ENCODE measurements at regions not wholly inside any gene's neighbourhood (a gene's known extent, or its start where the extent isn't known, plus 50 kb on each side); places are given as distances from the start of the nearest gene placed in this dataset.

DNA sequence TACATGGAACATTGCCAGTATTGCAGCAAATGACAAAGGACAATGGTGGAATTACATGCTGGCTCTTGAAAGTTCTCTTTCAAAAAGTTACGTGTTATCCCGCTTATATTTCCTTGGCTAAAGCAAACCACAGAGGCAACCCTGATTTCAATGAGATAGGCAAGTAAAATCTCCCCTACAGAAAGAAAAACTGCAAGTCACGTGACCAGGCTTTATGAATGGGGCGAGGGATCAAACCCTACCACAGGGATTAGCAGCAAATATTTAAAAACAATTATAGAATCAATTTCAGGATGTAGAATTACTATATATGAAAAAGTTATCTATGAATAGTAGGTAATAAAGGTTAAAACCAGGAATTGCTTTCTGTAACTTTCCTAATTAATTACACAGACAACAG, 603.4 kb upstream of the GBE1 start:
- Histone ChIP-seq H3K27me3 (ENCODE audit: control insufficient read depth in 5 of 5, insufficient read depth in 4 of 5, low read length in 5 of 5) (no peaks in the 10 kb centered on the region), H3K27ac (ENCODE audit: low read depth, low read length) (no peak overlapping the region), H3K4me1 (ENCODE audit: control insufficient read depth in 5 of 5, insufficient read depth in 5 of 5, low read length in 5 of 5) (no peaks in the 10 kb centered on the region), H3K9ac (ENCODE audit: low read length in 5 of 5) (no peak overlapping the region), H3K36me3 (ENCODE audit: control insufficient read depth in 5 of 5, insufficient read depth in 5 of 5, low read length in 5 of 5) (no peaks in the 10 kb centered on the region), H3K9me3 (ENCODE audit: control insufficient read depth in 5 of 5, low read length in 5 of 5) (no peaks in the 10 kb centered on the region), H3K4me3 (ENCODE audit: low read depth in 1 of 5, low read length in 5 of 5) (no peak overlapping the region)

DNA sequence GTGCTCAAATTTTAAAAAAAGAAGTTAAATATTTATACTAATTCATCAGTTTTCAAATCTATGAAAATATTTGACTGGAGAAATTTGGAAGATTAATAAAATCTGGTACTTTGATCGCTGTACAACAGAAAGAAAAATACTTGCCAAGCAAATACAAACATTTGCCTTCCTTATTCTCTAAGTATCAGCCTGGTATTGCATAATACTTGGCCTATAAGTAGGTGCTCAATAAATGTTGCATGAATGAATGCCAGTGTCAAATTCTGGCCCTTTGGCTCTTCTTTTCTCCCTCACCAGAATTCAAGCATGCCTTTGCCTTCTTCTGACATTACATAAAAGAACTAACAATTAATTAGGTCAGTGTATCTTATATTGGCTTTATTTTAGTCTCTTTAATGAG, 601.7 kb upstream of the GBE1 start:
- Histone ChIP-seq H3K36me3 (ENCODE audit: control insufficient read depth in 5 of 5, insufficient read depth in 5 of 5, low read length in 5 of 5) (no peaks in the 10 kb centered on the region), H3K27me3 (ENCODE audit: control insufficient read depth in 5 of 5, insufficient read depth in 4 of 5, low read length in 5 of 5) (no peaks in the 10 kb centered on the region), H3K9me3 (ENCODE audit: control insufficient read depth in 5 of 5, low read length in 5 of 5) (no peaks in the 10 kb centered on the region), H3K4me1 (ENCODE audit: control insufficient read depth in 5 of 5, insufficient read depth in 5 of 5, low read length in 5 of 5) (no peaks in the 10 kb centered on the region), H3K9ac (ENCODE audit: low read length in 5 of 5) (no peak overlapping the region), H3K27ac (ENCODE audit: low read depth, low read length) (no peak overlapping the region), H3K4me3 (ENCODE audit: low read depth in 1 of 5, low read length in 5 of 5) (no peak overlapping the region)

DNA sequence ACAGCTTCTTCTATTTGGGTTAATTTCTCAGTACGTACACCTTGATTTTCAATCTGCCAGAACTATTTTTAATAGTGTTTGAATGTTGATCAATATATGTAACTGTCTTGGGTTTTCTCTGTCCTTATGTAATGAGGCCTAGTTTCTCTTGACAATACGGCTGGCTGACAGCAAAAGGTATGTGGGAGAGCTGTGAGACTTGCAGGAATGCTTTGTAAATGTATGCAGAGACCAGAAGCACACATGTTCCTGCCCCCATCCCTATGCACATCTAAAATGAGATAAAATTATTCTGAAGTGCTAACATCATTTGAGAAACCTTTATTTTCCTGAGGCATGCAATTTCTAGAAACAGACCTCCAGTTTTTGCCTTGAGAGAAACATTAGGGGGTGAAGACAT, 593.8 kb upstream of the GBE1 start:
- no peak overlapping the region for H3K27ac ChIP-seq (ENCODE audit: low read depth, low read length)
- no peaks in the 10 kb centered on the region for H3K27me3 ChIP-seq (ENCODE audit: control insufficient read depth in 5 of 5, insufficient read depth in 4 of 5, low read length in 5 of 5)
- H3K36me3 ChIP-seq (ENCODE audit: control insufficient read depth in 5 of 5, insufficient read depth in 5 of 5, low read length in 5 of 5), result no peaks in the 10 kb centered on the region
- no peak overlapping the region for H3K4me3 ChIP-seq (ENCODE audit: low read depth in 1 of 5, low read length in 5 of 5)
- no peaks in the 10 kb centered on the region for H3K9me3 ChIP-seq (ENCODE audit: control insufficient read depth in 5 of 5, low read length in 5 of 5)
- H3K9ac ChIP-seq (ENCODE audit: low read length in 5 of 5), result no peak overlapping the region
- peaks cover 0 to 17% (median 0%) of the 10 kb centered on the region in 5 donors for H3K4me1 ChIP-seq (ENCODE audit: control insufficient read depth in 5 of 5, insufficient read depth in 5 of 5, low read length in 5 of 5)

DNA sequence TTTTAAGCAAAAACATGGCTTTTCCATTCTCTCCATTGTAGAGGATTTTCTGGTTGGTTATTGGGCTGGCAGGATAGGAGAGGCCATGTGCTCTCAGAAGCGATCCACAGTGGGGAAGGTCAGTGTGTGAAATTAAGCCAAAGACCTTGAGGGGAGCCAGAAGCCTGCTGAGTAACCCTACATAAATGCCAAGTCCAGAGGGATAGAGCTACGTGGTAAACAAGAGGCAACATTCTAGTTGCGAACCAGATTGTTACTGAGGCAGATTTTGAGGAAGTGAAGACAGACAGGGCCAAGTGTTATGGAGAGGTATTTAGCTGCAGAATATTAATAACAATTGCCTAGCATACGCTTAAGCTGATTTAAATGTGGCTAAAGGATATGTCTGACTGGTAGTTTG, 592.8 kb upstream of the GBE1 start:
- no peak overlapping the region for H3K9ac ChIP-seq (ENCODE audit: low read length in 5 of 5)
- H3K36me3 ChIP-seq (ENCODE audit: control insufficient read depth in 5 of 5, insufficient read depth in 5 of 5, low read length in 5 of 5), result no peaks in the 10 kb centered on the region
- H3K4me3 ChIP-seq (ENCODE audit: low read depth in 1 of 5, low read length in 5 of 5), result no peak overlapping the region
- no peak overlapping the region for H3K27ac ChIP-seq (ENCODE audit: low read depth, low read length)
- no peaks in the 10 kb centered on the region for H3K9me3 ChIP-seq (ENCODE audit: control insufficient read depth in 5 of 5, low read length in 5 of 5)
- peaks cover 0 to 17% (median 0%) of the 10 kb centered on the region in 5 donors for H3K4me1 ChIP-seq (ENCODE audit: control insufficient read depth in 5 of 5, insufficient read depth in 5 of 5, low read length in 5 of 5)
- H3K27me3 ChIP-seq (ENCODE audit: control insufficient read depth in 5 of 5, insufficient read depth in 4 of 5, low read length in 5 of 5), result no peaks in the 10 kb centered on the region

DNA sequence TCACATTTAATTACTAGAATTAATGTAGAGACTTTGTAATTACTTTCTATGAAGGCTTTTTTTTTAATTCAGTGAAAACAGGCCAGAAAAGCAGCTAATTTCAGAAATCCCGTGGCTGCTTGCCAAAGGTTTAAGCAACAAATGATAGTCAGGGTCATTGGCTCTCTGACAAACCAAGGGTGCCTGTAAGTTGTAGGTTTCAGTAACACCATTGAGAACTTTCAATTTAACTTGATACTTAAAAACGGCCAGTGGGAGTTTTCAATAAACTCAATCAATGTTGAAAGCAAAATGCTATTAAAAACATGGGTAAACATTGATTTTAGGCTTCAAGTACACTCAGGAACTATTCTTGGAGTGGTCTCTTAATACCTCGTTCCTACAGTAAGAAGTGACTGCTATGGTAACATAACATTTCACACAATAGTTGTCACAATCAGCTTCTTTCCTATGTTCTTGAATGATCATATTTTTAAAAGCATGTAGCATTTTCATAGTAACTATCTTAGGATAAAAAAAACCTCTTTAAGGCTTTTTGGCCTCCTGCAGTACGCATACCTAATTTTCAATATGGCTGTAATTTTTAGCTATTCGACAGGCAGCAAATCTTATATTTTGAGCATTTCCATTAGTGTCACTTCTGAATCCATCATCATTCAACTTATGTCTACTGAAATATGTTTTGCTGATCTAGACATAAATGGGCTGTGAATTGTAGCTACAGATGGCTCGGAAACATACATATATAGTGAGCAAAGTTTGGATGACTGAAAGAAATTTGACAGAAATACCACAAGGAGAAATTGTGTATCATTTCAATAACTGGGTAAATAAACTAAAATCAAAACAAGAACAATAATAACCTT, 592.1 kb upstream of the GBE1 start:
- Histone ChIP-seq H3K4me3 (ENCODE audit: low read depth in 1 of 5, low read length in 5 of 5) (no peak overlapping the region), H3K27ac (ENCODE audit: low read depth, low read length) (no peak overlapping the region), H3K4me1 (ENCODE audit: control insufficient read depth in 5 of 5, insufficient read depth in 5 of 5, low read length in 5 of 5) (peaks cover 0 to 17% (median 0%) of the 10 kb centered on the region in 5 donors), H3K27me3 (ENCODE audit: control insufficient read depth in 5 of 5, insufficient read depth in 4 of 5, low read length in 5 of 5) (no peaks in the 10 kb centered on the region), H3K36me3 (ENCODE audit: control insufficient read depth in 5 of 5, insufficient read depth in 5 of 5, low read length in 5 of 5) (no peaks in the 10 kb centered on the region), H3K9ac (ENCODE audit: low read length in 5 of 5) (no peak overlapping the region), H3K9me3 (ENCODE audit: control insufficient read depth in 5 of 5, low read length in 5 of 5) (no peaks in the 10 kb centered on the region)

DNA sequence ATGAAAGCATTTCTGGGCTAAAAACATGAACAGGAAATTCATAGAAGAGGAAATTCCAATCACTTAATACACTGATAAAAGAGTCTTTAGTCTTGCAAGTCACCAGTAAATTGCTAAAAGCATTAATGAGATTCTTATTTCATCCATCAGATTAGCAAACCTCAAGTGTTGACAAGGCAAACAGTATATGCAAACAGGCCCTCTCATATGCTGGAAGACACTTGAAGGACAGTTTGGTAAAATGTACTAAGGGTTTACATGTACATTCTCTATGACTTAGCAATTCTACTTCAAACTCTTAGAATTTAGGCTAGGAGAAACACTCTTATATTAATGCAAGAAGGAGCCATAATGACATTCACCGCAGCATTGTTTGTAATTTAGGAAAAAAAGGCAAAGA, 586.1 kb upstream of the GBE1 start:
- Histone ChIP-seq H3K4me1 (ENCODE audit: control insufficient read depth in 5 of 5, insufficient read depth in 5 of 5, low read length in 5 of 5) (no peaks in the 10 kb centered on the region), H3K9ac (ENCODE audit: low read length in 5 of 5) (no peak overlapping the region), H3K27ac (ENCODE audit: low read depth, low read length) (no peak overlapping the region), H3K36me3 (ENCODE audit: control insufficient read depth in 5 of 5, insufficient read depth in 5 of 5, low read length in 5 of 5) (no peaks in the 10 kb centered on the region), H3K4me3 (ENCODE audit: low read depth in 1 of 5, low read length in 5 of 5) (no peak overlapping the region), H3K9me3 (ENCODE audit: control insufficient read depth in 5 of 5, low read length in 5 of 5) (peaks cover 0 to 3% (median 0%) of the 10 kb centered on the region in 5 donors), H3K27me3 (ENCODE audit: control insufficient read depth in 5 of 5, insufficient read depth in 4 of 5, low read length in 5 of 5) (no peaks in the 10 kb centered on the region)

DNA sequence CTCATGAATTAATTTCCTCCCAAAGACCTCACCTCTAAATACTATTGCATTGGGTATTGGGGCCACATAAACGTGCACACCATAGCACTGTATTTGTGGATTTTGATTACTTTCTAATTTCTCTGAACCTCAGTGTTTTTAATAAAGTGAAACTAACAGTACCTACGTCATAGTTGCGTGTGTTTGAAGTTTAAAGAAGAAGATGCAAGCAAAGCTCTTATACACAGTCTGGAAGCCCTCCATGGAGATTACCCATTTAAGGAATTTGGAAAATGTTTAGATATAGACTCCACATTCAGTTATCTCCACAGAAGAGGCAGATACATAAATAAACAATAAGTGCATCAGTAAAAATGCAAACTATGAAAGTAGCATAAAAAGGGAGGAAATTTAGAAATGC, 581.1 kb upstream of the GBE1 start:
- Histone ChIP-seq H3K9me3 (ENCODE audit: control insufficient read depth in 5 of 5, low read length in 5 of 5) (peaks cover 0 to 1% (median 0%) of the 10 kb centered on the region in 5 donors), H3K27ac (ENCODE audit: low read depth, low read length) (no peak overlapping the region), H3K4me1 (ENCODE audit: control insufficient read depth in 5 of 5, insufficient read depth in 5 of 5, low read length in 5 of 5) (no peaks in the 10 kb centered on the region), H3K27me3 (ENCODE audit: control insufficient read depth in 5 of 5, insufficient read depth in 4 of 5, low read length in 5 of 5) (no peaks in the 10 kb centered on the region), H3K4me3 (ENCODE audit: low read depth in 1 of 5, low read length in 5 of 5) (no peak overlapping the region), H3K36me3 (ENCODE audit: control insufficient read depth in 5 of 5, insufficient read depth in 5 of 5, low read length in 5 of 5) (no peaks in the 10 kb centered on the region), H3K9ac (ENCODE audit: low read length in 5 of 5) (no peak overlapping the region)

DNA sequence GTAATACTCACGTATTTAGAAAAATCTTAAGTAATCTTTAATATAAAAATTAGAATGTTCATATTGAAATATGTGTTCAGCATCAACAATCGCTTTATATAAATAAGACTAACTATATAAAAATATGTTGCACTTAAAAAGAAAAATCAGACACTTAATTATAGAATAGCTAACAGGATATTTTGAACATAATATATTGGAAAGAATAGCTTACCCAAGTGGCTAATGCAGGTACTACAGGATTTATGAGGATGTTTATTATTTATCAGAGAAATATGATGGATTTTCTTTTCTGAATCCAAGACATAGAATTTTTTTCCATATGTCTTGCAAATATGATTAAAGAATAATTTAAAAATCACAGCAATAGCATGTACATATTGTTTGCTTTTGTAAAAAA, 567.9 kb upstream of the GBE1 start:
- Histone ChIP-seq H3K4me1 (ENCODE audit: control insufficient read depth in 5 of 5, insufficient read depth in 5 of 5, low read length in 5 of 5) (no peaks in the 10 kb centered on the region), H3K9me3 (ENCODE audit: control insufficient read depth in 5 of 5, low read length in 5 of 5) (no peaks in the 10 kb centered on the region), H3K4me3 (ENCODE audit: low read depth in 1 of 5, low read length in 5 of 5) (no peak overlapping the region), H3K27me3 (ENCODE audit: control insufficient read depth in 5 of 5, insufficient read depth in 4 of 5, low read length in 5 of 5) (no peaks in the 10 kb centered on the region), H3K36me3 (ENCODE audit: control insufficient read depth in 5 of 5, insufficient read depth in 5 of 5, low read length in 5 of 5) (no peaks in the 10 kb centered on the region), H3K9ac (ENCODE audit: low read length in 5 of 5) (no peak overlapping the region), H3K27ac (ENCODE audit: low read depth, low read length) (no peak overlapping the region)

DNA sequence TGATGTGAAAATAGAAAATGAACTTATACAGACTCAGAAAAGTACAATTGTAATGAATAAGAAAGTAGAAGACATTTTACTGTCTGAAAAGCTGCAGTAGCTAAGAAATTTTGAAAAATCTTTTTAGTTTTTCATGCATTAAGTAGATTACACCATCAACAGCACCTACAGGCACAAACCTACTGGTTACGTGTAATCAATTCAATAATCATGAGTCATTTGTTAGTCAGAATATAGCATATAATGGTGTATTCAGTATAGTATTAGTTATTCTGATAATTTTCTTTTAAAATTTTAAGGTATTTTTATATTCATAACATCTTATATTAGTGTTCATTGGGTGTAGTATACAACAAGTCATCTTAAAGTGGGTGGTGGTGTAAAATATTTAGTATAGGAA, 550.5 kb upstream of the GBE1 start:
- Histone ChIP-seq H3K9me3 (ENCODE audit: control insufficient read depth in 5 of 5, low read length in 5 of 5) (no peaks in the 10 kb centered on the region), H3K4me1 (ENCODE audit: control insufficient read depth in 5 of 5, insufficient read depth in 5 of 5, low read length in 5 of 5) (no peaks in the 10 kb centered on the region), H3K27ac (ENCODE audit: low read depth, low read length) (no peak overlapping the region), H3K9ac (ENCODE audit: low read length in 5 of 5) (no peak overlapping the region), H3K36me3 (ENCODE audit: control insufficient read depth in 5 of 5, insufficient read depth in 5 of 5, low read length in 5 of 5) (no peaks in the 10 kb centered on the region), H3K27me3 (ENCODE audit: control insufficient read depth in 5 of 5, insufficient read depth in 4 of 5, low read length in 5 of 5) (no peaks in the 10 kb centered on the region), H3K4me3 (ENCODE audit: low read depth in 1 of 5, low read length in 5 of 5) (no peak overlapping the region)

DNA sequence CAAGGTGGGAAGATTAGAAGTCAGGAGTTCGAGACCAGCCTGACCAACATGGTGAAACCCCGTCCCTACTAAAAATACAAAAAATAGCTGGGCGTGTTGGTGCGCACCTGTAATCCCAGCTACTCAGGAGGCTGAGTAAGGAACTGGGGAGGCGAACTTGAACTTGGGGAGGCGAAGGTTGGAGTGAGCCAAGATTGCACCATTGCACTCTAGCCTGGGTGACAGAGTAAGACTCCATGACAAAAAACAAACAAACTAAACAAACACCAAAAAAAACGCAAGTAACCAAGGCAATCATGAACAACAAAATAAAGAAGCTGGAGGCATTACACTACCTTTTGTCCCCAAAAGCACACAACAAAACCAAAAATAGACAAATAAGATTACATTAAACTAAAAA, 547.3 kb upstream of the GBE1 start:
- no peak overlapping the region for H3K27ac ChIP-seq (ENCODE audit: low read depth, low read length)

More for the DNA sequence above, 547.3 kb upstream of the GBE1 start:
- no peak overlapping the region for H3K9ac ChIP-seq (ENCODE audit: low read length in 5 of 5)
- no peak overlapping the region for H3K4me3 ChIP-seq (ENCODE audit: low read depth in 1 of 5, low read length in 5 of 5)
- H3K4me1 ChIP-seq (ENCODE audit: control insufficient read depth in 5 of 5, insufficient read depth in 5 of 5, low read length in 5 of 5), result no peaks in the 10 kb centered on the region
- peaks cover 0 to 9% (median 0%) of the 10 kb centered on the region in 5 donors for H3K9me3 ChIP-seq (ENCODE audit: control insufficient read depth in 5 of 5, low read length in 5 of 5)
- H3K36me3 ChIP-seq (ENCODE audit: control insufficient read depth in 5 of 5, insufficient read depth in 5 of 5, low read length in 5 of 5), result no peaks in the 10 kb centered on the region
- H3K27me3 ChIP-seq (ENCODE audit: control insufficient read depth in 5 of 5, insufficient read depth in 4 of 5, low read length in 5 of 5), result no peaks in the 10 kb centered on the region

Measured in subcutaneous abdominal adipose tissue (tissue), 5 donors.